ENCODE measurements at regions not wholly inside any gene's neighbourhood (a gene's known extent, or its start where the extent isn't known, plus 50 kb on each side); places are given as distances from the start of the nearest gene placed in this dataset.

DNA sequence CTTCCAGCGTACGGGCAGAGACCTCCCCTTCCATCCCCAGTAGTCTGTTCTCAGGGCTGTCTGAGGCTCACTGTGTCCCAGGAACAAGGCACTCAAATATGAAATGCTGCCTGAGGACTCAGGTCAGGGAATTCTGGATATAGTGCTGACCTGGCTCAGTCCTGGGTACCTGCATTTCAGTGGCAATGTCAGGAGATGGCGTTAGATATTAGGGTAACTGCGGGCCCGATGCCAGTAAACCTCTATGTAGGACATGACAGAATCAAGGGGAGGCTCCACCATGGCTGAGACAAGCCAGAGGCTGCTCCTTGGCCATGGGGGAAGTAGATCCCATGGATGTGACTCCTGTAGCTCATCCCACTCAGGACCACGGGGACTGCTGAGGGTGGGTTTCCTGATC is 131.7 kb downstream of the ZNF280B start (continued):
- TF ChIP-seq, protein P1, sequence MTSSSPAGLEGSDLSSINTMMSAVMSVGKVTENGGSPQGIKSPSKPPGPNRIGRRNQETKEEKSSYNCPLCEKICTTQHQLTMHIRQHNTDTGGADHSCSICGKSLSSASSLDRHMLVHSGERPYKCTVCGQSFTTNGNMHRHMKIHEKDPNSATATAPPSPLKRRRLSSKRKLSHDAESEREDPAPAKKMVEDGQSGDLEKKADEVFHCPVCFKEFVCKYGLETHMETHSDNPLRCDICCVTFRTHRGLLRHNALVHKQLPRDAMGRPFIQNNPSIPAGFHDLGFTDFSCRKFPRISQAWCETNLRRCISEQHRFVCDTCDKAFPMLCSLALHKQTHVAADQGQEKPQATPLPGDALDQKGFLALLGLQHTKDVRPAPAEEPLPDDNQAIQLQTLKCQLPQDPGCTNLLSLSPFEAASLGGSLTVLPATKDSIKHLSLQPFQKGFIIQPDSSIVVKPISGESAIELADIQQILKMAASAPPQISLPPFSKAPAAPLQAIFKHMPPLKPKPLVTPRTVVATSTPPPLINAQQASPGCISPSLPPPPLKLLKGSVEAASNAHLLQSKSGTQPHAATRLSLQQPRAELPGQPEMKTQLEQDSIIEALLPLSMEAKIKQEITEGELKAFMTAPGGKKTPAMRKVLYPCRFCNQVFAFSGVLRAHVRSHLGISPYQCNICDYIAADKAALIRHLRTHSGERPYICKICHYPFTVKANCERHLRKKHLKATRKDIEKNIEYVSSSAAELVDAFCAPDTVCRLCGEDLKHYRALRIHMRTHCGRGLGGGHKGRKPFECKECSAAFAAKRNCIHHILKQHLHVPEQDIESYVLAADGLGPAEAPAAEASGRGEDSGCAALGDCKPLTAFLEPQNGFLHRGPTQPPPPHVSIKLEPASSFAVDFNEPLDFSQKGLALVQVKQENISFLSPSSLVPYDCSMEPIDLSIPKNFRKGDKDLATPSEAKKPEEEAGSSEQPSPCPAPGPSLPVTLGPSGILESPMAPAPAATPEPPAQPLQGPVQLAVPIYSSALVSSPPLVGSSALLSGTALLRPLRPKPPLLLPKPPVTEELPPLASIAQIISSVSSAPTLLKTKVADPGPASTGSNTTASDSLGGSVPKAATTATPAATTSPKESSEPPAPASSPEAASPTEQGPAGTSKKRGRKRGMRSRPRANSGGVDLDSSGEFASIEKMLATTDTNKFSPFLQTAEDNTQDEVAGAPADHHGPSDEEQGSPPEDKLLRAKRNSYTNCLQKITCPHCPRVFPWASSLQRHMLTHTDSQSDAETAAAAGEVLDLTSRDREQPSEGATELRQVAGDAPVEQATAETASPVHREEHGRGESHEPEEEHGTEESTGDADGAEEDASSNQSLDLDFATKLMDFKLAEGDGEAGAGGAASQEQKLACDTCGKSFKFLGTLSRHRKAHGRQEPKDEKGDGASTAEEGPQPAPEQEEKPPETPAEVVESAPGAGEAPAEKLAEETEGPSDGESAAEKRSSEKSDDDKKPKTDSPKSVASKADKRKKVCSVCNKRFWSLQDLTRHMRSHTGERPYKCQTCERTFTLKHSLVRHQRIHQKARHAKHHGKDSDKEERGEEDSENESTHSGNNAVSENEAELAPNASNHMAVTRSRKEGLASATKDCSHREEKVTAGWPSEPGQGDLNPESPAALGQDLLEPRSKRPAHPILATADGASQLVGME (CRISPR knock-in tag; IDR thresholded peaks at IDR 0.05) = 0 out of 2 replicates have a peak, but pooled peaks have one; percentile 15

DNA sequence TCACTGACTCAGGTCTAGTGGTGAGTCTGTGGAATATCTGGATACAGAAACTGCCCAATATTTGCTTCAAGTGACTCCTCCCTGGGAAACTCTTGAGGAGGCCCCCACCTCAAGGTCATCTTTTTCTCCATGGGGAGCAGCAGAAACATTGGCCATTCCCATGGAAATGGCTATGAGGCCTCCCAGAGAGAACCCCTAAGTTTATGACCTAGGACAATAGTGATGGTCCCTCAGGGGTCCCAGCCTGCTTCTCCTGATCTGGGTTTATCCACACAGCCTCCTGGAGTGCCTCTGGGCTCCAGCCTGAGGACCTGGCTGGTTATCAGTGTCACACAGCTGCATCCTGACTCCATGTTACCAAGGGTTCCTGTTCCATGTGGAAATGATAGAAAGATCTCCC is 131.2 kb downstream of the ZNF280B start:
- intact Hi-C loops (cut with micrococcal nuclease) = no loop called here
- Histone ChIP-seq H3K27ac (ENCODE audit: extremely low read depth, low read depth, low read length) (no peak overlapping the region), H3K4me3 (no peak overlapping the region), H3K9me1 (ENCODE audit: control insufficient read depth, insufficient read depth, low read length) (no peaks in the 10 kb centered on the region), H3K9me3 (replicated peaks; ENCODE audit: control insufficient read depth, insufficient read depth, low read depth, low read length) (no peaks in the 10 kb centered on the region), H3K4me1 (replicated peaks in 1 of 2; ENCODE audit: control insufficient read depth in 2 of 2, insufficient read depth in 2 of 2, low read length in 2 of 2) (no peaks in the 10 kb centered on the region), H3K79me2 (ENCODE audit: control insufficient read depth, insufficient read depth, low read length) (no peaks in the 10 kb centered on the region), H3K4me2 (ENCODE audit: insufficient read depth, low read length) (no peak overlapping the region), H3K9ac (ENCODE audit: insufficient read depth in 1 of 2, low read depth in 2 of 2, low read length in 2 of 2) (no peak overlapping the region), H4K20me1 (replicated peaks; ENCODE audit: control insufficient read depth, insufficient read depth, low read length) (peaks cover 6% of the 10 kb centered on the region; the same call in 1 of the 2 replicates), H2AFZ (ENCODE audit: low read depth, low read length) (no peak overlapping the region), H3K36me3 (ENCODE audit: control insufficient read depth, insufficient read depth, low read length) (no peaks in the 10 kb centered on the region), H3K27me3 (ENCODE audit: control insufficient read depth in 2 of 2, insufficient read depth in 2 of 2, low read length in 2 of 2) (peaks cover 4 to 30% of the 10 kb centered on the region in 2 experiments; a peak in 4 of 5 replicates)
- FAIRE-seq (no peak), ATAC-seq (no peak), DNase-seq (ENCODE audit: extremely low read depth in 1 of 4, low spot score in 3 of 4) (peak in 2 of 4 experiments; percentile 21 to 33)
- ChIA-PET CTCF (ENCODE audit: low intra/inter-chr PET ratio) (no interaction called here), POLR2A (interaction anchor here (0.7 to 1.6 kb wide), 4 partner anchors 9 to 52 kb away, joined by 3 to 7 read pairs (median 5); no protein-coding TSS in a partner anchor)
- BruUV-seq (replicated peaks) = no TSS peak
- in situ Hi-C loops (cut with MboI) = no loop called here
- TF ChIP-seq JUND (IDR thresholded peaks at IDR 0.05; ENCODE audit: borderline replicate concordance, low read depth, low read length) (no peak), JUND (tag; IDR thresholded peaks at IDR 0.05; ENCODE audit: borderline replicate concordance, low read depth, low read length) (no peak), CTBP1 (IDR thresholded peaks at IDR 0.05; ENCODE audit: borderline replicate concordance) (no peak), RHOXF2B (CRISPR knock-in tag; conservative IDR thresholded peaks at IDR 0.05) (no peak), OTX1 (CRISPR knock-in tag; IDR thresholded peaks at IDR 0.05) (0 out of 2 replicates have a peak, but pooled peaks have one; percentile 57), TCF7L2 (IDR thresholded peaks at IDR 0.05; ENCODE audit: low read depth, low read length) (no peak), BRD4 (IDR thresholded peaks at IDR 0.05) (no peak), PCBP2 (IDR thresholded peaks at IDR 0.05; ENCODE audit: low read depth, low read length, poor library complexity, severe bottlenecking) (no peak), PRMT5 (CRISPR knock-in tag; IDR thresholded peaks at IDR 0.05) (peak; percentile 71; the same call in 1 of the 2 replicates), CCNT2 (IDR thresholded peaks at IDR 0.05; ENCODE audit: borderline replicate concordance, extremely low read depth, insufficient read length, low read depth, low read length) (no peak), BRCA1 (IDR thresholded peaks at IDR 0.05) (no peak), BRCA1 (CRISPR knock-in tag; IDR thresholded peaks at IDR 0.05) (no peak), ZNF274 (IDR thresholded peaks at IDR 0.05; ENCODE audit: borderline replicate concordance, low read depth, low read length) (no peak), NR1H2 (CRISPR knock-in tag; IDR thresholded peaks at IDR 0.05) (no peak), SMAD3 (CRISPR knock-in tag; conservative IDR thresholded peaks at IDR 0.05) (no peak)
- TF ChIP-seq, protein P2, sequence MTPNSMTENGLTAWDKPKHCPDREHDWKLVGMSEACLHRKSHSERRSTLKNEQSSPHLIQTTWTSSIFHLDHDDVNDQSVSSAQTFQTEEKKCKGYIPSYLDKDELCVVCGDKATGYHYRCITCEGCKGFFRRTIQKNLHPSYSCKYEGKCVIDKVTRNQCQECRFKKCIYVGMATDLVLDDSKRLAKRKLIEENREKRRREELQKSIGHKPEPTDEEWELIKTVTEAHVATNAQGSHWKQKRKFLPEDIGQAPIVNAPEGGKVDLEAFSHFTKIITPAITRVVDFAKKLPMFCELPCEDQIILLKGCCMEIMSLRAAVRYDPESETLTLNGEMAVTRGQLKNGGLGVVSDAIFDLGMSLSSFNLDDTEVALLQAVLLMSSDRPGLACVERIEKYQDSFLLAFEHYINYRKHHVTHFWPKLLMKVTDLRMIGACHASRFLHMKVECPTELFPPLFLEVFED (CRISPR knock-in tag; conservative IDR thresholded peaks at IDR 0.05) = 0 out of 2 replicates have a peak, but pooled peaks have one; percentile 19
